ENCODE measurements at regions not wholly inside any gene's neighbourhood (a gene's known extent, or its start where the extent isn't known, plus 50 kb on each side); places are given as distances from the start of the nearest gene placed in this dataset.
"Not testable (repeated sequence)": the region's sequence is repeated elsewhere in the genome, so short reads cannot be mapped to it uniquely, and the experiment has no call there.

GRCh38 chr17:13908971-13909370 is 160.3 kb upstream of the COX10 start:
- DNase-seq (ENCODE audit: low spot score); H3K27me3 ChIP-seq (ENCODE audit: insufficient read depth): not testable (repeated sequence)

GRCh38 chr17:13909901-13910519 is 159.3 kb upstream of the COX10 start:
- Histone ChIP-seq H3K4me3 (no peak overlapping the region), H3K79me2 (replicated peaks; ENCODE audit: insufficient read depth) (no peaks in the 10 kb centered on the region), H3K27me3 (ENCODE audit: insufficient read depth) (no peaks in the 10 kb centered on the region), H3F3A (replicated peaks; ENCODE audit: low read depth) (no peaks in the 10 kb centered on the region), H2AFZ (no peak overlapping the region), H3K27ac (ENCODE audit: low read depth) (no peak overlapping the region), H3K4me2 (no peak overlapping the region), H3K36me3 (ENCODE audit: insufficient read depth) (no peaks in the 10 kb centered on the region), H4K20me1 (replicated peaks; ENCODE audit: insufficient read depth) (no peaks in the 10 kb centered on the region), H3K4me1 (ENCODE audit: insufficient read depth) (peaks cover 4% of the 10 kb centered on the region), H3K9me2 (ENCODE audit: insufficient read depth) (peaks cover 6% of the 10 kb centered on the region; the same call in 1 of the 2 replicates)
- ATAC-seq (no peak), DNase-seq (ENCODE audit: low spot score) (peak; percentile 8)
- H3K9me3 Mint-ChIP-seq = peaks cover 14% of the 10 kb centered on the region; the same call in 2 of the 3 replicates
- peaks cover 2% of the 10 kb centered on the region for H3K27me3 Mint-ChIP-seq (ENCODE audit: insufficient read depth, low read depth, poor library complexity)
- peaks cover 4% of the 10 kb centered on the region; the same call in 2 of the 3 replicates for H3K4me1 Mint-ChIP-seq
- peak; percentile 27 to 53; a peak in 2 of 4 replicates for TF ChIP-seq CTCF (conservative IDR thresholded peaks at IDR 0.05; ENCODE audit: low read depth in 2 of 2)
- TF ChIP-seq NANOG (IDR thresholded peaks at IDR 0.05; ENCODE audit: borderline replicate concordance) = no peak
- H3K36me3 Mint-ChIP-seq (ENCODE audit: low read depth) = peaks cover 10% of the 10 kb centered on the region; the same call in 2 of the 3 replicates
- no peak overlapping the region for H3K4me3 Mint-ChIP-seq
- H3K27ac Mint-ChIP-seq = no peak overlapping the region

More at GRCh38 chr17:13908971-13909370, 160.3 kb upstream of the COX10 start:
- not testable (repeated sequence) for H3K4me3 Mint-ChIP-seq; H3K36me3 ChIP-seq (ENCODE audit: insufficient read depth); H3K4me3 ChIP-seq; H4K20me1 ChIP-seq (replicated peaks; ENCODE audit: insufficient read depth); H3K27ac ChIP-seq (ENCODE audit: low read depth); H3K79me2 ChIP-seq (replicated peaks; ENCODE audit: insufficient read depth); ATAC-seq; H3K27me3 Mint-ChIP-seq (ENCODE audit: insufficient read depth, low read depth, poor library complexity); H3K36me3 Mint-ChIP-seq (ENCODE audit: low read depth); H3K9me2 ChIP-seq (ENCODE audit: insufficient read depth); H2AFZ ChIP-seq; H3K4me1 ChIP-seq (ENCODE audit: insufficient read depth); H3K27ac Mint-ChIP-seq; H3K4me2 ChIP-seq; H3K4me1 Mint-ChIP-seq; H3F3A ChIP-seq (replicated peaks; ENCODE audit: low read depth)
- H3K9me3 Mint-ChIP-seq = peaks cover 11% of the 10 kb centered on the region; the same call in 2 of the 3 replicates

GRCh38 chr17:13917634-13918033 is 151.7 kb upstream of the COX10 start:
- H3K9me2 ChIP-seq (ENCODE audit: insufficient read depth) = no peaks in the 10 kb centered on the region
- Mint-ChIP-seq H3K27ac (no peak overlapping the region), H3K27me3 (ENCODE audit: insufficient read depth, low read depth, poor library complexity) (peaks cover 12% of the 10 kb centered on the region), H3K36me3 (ENCODE audit: low read depth) (peaks cover 8% of the 10 kb centered on the region; the same call in 2 of the 3 replicates), H3K4me3 (no peak overlapping the region), H3K4me1 (peaks cover 25% of the 10 kb centered on the region), H3K9me3 (peaks cover 10% of the 10 kb centered on the region; the same call in 2 of the 3 replicates)
- no peak overlapping the region for H3K4me3 ChIP-seq
- no peak overlapping the region for H3K27ac ChIP-seq (ENCODE audit: low read depth)
- DNase-seq (ENCODE audit: low spot score) = no peak
- H3K36me3 ChIP-seq (ENCODE audit: insufficient read depth) = no peaks in the 10 kb centered on the region
- H2AFZ ChIP-seq = no peak overlapping the region
- no peaks in the 10 kb centered on the region for H3K27me3 ChIP-seq (ENCODE audit: insufficient read depth)
- ATAC-seq = no peak
- no peaks in the 10 kb centered on the region for H3F3A ChIP-seq (replicated peaks; ENCODE audit: low read depth)
- no peaks in the 10 kb centered on the region for H3K79me2 ChIP-seq (replicated peaks; ENCODE audit: insufficient read depth)
- TF ChIP-seq, protein P1, sequence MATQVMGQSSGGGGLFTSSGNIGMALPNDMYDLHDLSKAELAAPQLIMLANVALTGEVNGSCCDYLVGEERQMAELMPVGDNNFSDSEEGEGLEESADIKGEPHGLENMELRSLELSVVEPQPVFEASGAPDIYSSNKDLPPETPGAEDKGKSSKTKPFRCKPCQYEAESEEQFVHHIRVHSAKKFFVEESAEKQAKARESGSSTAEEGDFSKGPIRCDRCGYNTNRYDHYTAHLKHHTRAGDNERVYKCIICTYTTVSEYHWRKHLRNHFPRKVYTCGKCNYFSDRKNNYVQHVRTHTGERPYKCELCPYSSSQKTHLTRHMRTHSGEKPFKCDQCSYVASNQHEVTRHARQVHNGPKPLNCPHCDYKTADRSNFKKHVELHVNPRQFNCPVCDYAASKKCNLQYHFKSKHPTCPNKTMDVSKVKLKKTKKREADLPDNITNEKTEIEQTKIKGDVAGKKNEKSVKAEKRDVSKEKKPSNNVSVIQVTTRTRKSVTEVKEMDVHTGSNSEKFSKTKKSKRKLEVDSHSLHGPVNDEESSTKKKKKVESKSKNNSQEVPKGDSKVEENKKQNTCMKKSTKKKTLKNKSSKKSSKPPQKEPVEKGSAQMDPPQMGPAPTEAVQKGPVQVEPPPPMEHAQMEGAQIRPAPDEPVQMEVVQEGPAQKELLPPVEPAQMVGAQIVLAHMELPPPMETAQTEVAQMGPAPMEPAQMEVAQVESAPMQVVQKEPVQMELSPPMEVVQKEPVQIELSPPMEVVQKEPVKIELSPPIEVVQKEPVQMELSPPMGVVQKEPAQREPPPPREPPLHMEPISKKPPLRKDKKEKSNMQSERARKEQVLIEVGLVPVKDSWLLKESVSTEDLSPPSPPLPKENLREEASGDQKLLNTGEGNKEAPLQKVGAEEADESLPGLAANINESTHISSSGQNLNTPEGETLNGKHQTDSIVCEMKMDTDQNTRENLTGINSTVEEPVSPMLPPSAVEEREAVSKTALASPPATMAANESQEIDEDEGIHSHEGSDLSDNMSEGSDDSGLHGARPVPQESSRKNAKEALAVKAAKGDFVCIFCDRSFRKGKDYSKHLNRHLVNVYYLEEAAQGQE (IDR thresholded peaks at IDR 0.05; ENCODE audit: unreplicated experiment) = no peak
- TF ChIP-seq POLR2AphosphoS5 (IDR thresholded peaks at IDR 0.05; ENCODE audit: low read depth) (no peak), CTCF (conservative IDR thresholded peaks at IDR 0.05; ENCODE audit: low read depth in 2 of 2) (no peak)
- H3K4me2 ChIP-seq = no peak overlapping the region
- H4K20me1 ChIP-seq (replicated peaks; ENCODE audit: insufficient read depth) = no peaks in the 10 kb centered on the region
- peaks cover 20% of the 10 kb centered on the region for H3K4me1 ChIP-seq (ENCODE audit: insufficient read depth)

Measured in GM23338 (cell line).